Hepatocyte (in vitro differentiated cells): ENCODE measurements at regions not wholly inside any gene's neighbourhood (a gene's known extent, or its start where the extent isn't known, plus 50 kb on each side); places are given as distances from the start of the nearest gene placed in this dataset.

Experiments used
- EZH2 ChIP-seq: fragments of 200-600 bp; sonication (generic); IDR thresholded peaks from 2 replicates; pipeline ENCODE4 v1.6.1; 2016; ENCODE audit warnings: antibody characterized with exemption, mild to moderate bottlenecking, borderline replicate concordance
- EZH2phosphoT487 ChIP-seq: fragments of 200-600 bp; sonication (generic); IDR thresholded peaks from one replicate; pipeline ENCODE4 v1.6.1; 2018; ENCODE audit warnings: antibody characterized with exemption, mild to moderate bottlenecking, low read depth, moderate library complexity; ENCODE audit not compliant: unreplicated experiment, severe bottlenecking
- TF ChIP-seq, protein P1 (sequence below): fragments of 200-600 bp; sonication (generic); IDR thresholded peaks from 2 replicates; pipeline ENCODE4 v1.5.1; 2016; ENCODE audit warnings: antibody characterized with exemption, mild to moderate bottlenecking; ENCODE audit not compliant: poor library complexity

DNA sequence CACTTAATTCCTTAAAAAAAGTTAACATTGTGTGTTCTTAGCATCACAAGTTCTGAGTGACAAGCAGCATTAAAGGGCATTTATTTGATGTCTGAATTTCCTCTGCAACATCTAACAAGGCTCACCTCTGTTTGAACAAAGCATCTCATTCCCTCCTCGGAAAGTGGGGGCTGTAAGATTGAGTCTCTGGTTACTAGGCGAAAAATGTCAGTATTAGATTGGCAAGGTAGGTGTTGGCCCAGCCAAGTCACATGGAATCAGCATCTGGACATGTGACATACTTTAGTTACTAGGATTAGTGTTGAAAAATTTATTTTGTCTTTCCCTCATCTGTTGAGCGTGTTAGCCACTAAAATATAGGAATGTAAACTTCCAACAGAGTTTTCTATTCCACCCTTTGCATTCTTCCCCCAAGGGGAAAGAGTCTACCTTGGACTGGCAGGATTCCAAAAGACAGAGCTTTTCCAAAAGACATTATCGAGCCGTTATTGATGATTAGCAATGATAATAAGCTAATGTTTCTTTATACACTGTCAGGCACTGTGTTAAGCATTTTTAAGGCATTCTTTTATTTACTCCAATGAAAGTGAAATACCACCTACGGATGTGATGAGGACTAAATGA lies 194.9 kb upstream of the BTG1 start:
- TF ChIP-seq, protein P1, sequence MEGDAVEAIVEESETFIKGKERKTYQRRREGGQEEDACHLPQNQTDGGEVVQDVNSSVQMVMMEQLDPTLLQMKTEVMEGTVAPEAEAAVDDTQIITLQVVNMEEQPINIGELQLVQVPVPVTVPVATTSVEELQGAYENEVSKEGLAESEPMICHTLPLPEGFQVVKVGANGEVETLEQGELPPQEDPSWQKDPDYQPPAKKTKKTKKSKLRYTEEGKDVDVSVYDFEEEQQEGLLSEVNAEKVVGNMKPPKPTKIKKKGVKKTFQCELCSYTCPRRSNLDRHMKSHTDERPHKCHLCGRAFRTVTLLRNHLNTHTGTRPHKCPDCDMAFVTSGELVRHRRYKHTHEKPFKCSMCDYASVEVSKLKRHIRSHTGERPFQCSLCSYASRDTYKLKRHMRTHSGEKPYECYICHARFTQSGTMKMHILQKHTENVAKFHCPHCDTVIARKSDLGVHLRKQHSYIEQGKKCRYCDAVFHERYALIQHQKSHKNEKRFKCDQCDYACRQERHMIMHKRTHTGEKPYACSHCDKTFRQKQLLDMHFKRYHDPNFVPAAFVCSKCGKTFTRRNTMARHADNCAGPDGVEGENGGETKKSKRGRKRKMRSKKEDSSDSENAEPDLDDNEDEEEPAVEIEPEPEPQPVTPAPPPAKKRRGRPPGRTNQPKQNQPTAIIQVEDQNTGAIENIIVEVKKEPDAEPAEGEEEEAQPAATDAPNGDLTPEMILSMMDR: no peak
- TF ChIP-seq EZH2: no peak
- TF ChIP-seq EZH2phosphoT487: no peak
